GM12892 (cell line): ENCODE measurements at regions not wholly inside any gene's neighbourhood (a gene's known extent, or its start where the extent isn't known, plus 50 kb on each side); places are given as distances from the start of the nearest gene placed in this dataset.

ENCODE experiments used
- POLR2A ChIP-seq: IDR thresholded peaks from 2 replicates; pipeline ENCODE4 v1.6.1; 2011; ENCODE audit warnings: low read depth, low read length, control low read depth
- POLR2AphosphoS5 ChIP-seq: IDR thresholded peaks from 2 replicates; pipeline ENCODE4 v1.6.1; 2011; ENCODE audit warnings: low read depth, low read length, control low read depth
- TAF1 ChIP-seq: IDR thresholded peaks from 2 replicates; pipeline ENCODE4 v1.6.1; 2011; ENCODE audit warnings: low read depth, mild to moderate bottlenecking, control low read depth, low read length, borderline replicate concordance

DNA sequence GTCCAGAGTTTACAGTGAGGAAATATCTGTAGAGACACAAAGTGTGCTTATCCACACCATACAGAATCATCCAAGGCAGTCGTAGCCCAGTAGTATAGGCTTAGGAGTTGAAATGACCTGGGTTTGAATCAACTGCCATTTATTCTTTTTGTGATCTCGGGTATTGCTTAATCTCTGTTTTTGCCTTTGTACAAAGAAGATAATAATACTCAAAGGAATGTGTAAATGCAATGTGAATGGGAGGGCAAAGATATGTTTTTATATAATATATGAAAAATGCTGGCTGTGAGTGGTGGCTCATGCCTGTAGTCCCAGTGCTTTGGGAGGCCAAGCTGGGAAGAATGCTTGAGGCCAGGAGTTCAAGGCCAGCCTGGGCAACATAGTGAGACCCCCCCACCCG, 141.1 kb downstream of the SPATA31D1 start:
- TF ChIP-seq POLR2AphosphoS5: no peak
- TF ChIP-seq POLR2A: no peak
- TF ChIP-seq TAF1: no peak
